Brain microvascular endothelial cell (primary cell): ENCODE measurements at regions not wholly inside any gene's neighbourhood (a gene's known extent, or its start where the extent isn't known, plus 50 kb on each side); places are given as distances from the start of the nearest gene placed in this dataset.

Source experiments
- DNase-seq: peaks from one replicate; pipeline ENCODE4 v3.0.0-alpha.2; 2020
- H3K27ac ChIP-seq: fragments of 250-450 bp; sonication (Bioruptor Pico); 2 replicates; pipeline ENCODE4 v1.5.1; 2020; ENCODE audit warnings: mild to moderate bottlenecking, moderate library complexity
- H3K27me3 ChIP-seq: fragments of 250-450 bp; sonication (Bioruptor Pico); replicated peaks from 2 replicates; pipeline ENCODE4 v1.5.1; 2020; ENCODE audit warnings: mild to moderate bottlenecking
- H3K36me3 ChIP-seq: fragments of 250-450 bp; sonication (Bioruptor Pico); replicated peaks from 2 replicates; pipeline ENCODE4 v1.5.1; 2020; ENCODE audit warnings: mild to moderate bottlenecking
- H3K4me3 ChIP-seq: 2 replicates; pipeline ENCODE4 v1.5.1; 2011; ENCODE audit warnings: low read depth, mild to moderate bottlenecking, control low read depth, low read length, moderate library complexity
- in situ Hi-C: cut with HindIII; loops from 2 replicates; pipeline ENCODE4 v1.10.0; 2017; ENCODE audit warnings: low sequenced_read_pairs, low pct_ligation_motif_present
- TF ChIP-seq, protein P1 (sequence below): IDR thresholded peaks from 2 replicates; pipeline ENCODE4 v1.5.1; 2011; ENCODE audit warnings: low read depth, mild to moderate bottlenecking, moderate library complexity, low read length, control low read depth, inconsistent platforms; ENCODE audit errors: missing control alignments

DNA sequence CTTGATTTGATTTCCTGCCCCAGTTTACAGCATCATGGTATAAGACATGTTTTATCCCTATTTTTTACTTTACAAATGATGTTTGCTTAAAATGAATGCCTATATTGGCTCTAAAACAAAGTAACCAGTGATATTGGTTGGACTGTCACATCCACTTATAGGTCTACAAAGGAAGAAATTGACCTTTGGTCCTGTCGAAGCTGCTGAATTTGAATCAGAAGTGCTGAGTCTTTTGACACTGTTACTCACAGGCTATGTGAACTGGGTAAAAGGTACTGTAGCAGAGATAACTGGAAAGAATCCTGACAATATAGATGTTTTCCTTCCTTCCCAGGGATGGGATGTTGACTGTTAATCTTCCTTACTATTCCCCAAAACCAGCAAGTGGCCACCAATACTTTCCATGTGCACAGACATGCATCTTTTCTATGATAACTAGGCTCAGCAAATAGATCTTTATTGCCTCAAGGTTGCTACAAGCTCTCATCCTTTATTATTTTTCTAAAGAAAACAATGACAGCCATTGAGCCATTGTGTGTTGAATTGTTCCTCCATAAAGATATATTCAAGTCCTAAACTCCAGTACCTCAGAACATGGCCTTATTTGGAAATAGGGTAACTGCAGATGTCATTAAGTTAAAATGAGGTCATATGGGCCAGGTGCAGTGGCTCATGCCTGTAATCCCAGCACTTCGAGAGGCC, 175.9 kb upstream of the NR5A2 start:
- no peak for DNase-seq
- no peak overlapping the region for H3K27ac ChIP-seq
- in situ Hi-C loops, result no loop called here
- TF ChIP-seq, protein P1, sequence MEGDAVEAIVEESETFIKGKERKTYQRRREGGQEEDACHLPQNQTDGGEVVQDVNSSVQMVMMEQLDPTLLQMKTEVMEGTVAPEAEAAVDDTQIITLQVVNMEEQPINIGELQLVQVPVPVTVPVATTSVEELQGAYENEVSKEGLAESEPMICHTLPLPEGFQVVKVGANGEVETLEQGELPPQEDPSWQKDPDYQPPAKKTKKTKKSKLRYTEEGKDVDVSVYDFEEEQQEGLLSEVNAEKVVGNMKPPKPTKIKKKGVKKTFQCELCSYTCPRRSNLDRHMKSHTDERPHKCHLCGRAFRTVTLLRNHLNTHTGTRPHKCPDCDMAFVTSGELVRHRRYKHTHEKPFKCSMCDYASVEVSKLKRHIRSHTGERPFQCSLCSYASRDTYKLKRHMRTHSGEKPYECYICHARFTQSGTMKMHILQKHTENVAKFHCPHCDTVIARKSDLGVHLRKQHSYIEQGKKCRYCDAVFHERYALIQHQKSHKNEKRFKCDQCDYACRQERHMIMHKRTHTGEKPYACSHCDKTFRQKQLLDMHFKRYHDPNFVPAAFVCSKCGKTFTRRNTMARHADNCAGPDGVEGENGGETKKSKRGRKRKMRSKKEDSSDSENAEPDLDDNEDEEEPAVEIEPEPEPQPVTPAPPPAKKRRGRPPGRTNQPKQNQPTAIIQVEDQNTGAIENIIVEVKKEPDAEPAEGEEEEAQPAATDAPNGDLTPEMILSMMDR, result no peak
- H3K27me3 ChIP-seq, result no peaks in the 10 kb centered on the region
- H3K4me3 ChIP-seq, result no peak overlapping the region
- no peaks in the 10 kb centered on the region for H3K36me3 ChIP-seq

DNA sequence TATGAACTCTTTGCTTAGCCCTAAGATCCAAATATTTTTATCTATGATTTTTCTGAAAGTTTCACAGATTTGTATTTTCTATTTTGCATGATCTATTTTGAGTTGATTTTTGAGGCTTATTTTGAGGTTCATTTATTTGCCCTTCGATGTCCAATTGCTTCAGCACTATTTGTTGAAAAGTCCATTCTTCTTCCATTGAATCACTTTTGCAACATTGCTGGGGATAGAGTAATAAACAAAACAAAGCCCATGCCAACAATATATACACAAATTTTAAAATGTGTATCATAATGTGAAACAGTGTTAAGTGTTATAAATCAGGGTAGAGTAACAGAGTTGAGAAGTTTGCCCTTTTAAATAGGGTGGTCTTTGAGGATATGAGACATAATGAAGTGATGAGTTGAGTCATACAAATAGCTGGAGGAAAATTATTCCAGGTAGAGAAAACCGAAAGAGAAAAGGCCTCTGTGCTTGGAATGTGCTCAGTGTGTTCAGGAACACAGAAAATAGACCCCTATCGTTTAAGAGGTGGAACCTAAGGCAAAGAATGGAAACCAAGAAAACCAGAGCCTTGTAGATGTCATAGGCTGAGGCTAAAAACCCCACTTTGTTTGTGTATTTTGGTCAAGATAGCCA, 172.7 kb upstream of the NR5A2 start:
- H3K4me3 ChIP-seq, result no peak overlapping the region
- peak overlapping the region; percentile 72 for H3K27ac ChIP-seq
- no peak for DNase-seq
- in situ Hi-C loops, result no loop called here
- TF ChIP-seq, protein P1, result no peak
- H3K36me3 ChIP-seq, result no peaks in the 10 kb centered on the region
- H3K27me3 ChIP-seq, result no peaks in the 10 kb centered on the region

DNA sequence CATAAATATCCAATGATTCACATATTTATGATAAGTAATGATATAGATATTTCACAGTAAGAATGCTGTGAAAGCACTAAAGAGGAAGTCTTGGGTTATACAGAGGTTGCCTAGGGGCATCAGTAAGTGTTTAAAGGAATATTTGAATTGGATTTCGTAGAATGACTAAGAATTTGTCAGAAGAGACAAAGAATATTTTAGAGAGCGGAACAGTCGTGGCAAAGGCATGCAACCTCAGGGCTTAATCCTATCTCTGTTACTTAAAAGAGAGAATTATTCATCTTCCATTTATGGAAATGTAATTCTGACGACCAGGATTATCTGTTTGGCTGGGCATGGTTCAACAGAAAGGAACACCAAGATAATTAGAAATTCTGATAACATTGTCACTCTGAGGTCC, 171.9 kb upstream of the NR5A2 start:
- Histone ChIP-seq H3K4me3 (no peak overlapping the region), H3K27me3 (no peaks in the 10 kb centered on the region), H3K36me3 (no peaks in the 10 kb centered on the region), H3K27ac (peak overlapping the region; percentile 72)
- TF ChIP-seq, protein P1, result no peak
- DNase-seq, result peak; percentile 53
- in situ Hi-C loops, result no loop called here

DNA sequence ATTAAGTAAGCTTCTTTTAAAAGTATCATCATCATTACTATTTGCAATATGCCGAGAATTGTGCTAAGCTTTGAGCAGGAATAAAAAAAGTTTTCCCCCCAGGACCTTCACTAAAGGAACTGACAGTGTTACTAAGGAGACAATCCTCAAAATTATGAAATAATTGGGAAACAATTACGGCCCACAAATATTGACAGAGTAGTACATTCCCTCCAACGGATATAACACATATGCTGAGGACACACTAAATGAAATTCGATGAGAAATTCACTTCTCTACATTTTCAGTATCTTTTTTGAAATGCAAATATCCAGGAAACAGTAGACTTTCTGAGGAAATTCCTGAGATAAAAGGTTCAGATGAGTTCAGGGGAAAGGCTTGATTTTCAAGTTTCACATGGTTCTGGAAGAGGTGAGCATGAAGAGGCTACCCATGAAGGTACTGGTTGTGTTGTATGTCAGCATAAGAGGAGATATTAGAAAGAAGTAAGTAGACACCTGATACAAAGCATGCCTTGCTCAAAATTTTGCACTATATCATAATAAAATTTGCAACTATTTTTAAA, 171.2 kb upstream of the NR5A2 start:
- H3K27me3 ChIP-seq, result no peaks in the 10 kb centered on the region
- in situ Hi-C loops, result no loop called here

DNA sequence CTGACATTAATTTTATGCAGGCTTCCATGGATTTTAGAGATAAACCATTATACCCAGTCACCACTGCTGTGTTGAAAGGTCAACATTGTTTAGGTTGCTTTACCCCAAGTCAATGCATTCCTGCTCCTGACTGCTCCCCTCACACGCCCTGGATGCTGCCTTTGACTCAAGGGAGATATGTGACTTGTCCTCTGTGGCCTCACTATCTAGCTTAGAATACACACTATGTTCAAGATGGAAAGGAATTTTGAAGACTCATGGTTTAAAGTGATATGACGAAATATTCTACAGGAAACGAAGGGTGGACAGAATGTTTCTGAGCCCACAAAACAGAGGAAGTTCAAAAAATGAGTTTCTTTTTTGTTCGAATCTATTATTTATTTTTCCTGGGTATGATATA, 170.4 kb upstream of the NR5A2 start:
- TF ChIP-seq, protein P1, result no peak
- Histone ChIP-seq H3K36me3 (no peaks in the 10 kb centered on the region), H3K4me3 (no peak overlapping the region), H3K27ac (peak overlapping the region; percentile 72), H3K27me3 (no peaks in the 10 kb centered on the region)
- in situ Hi-C loops, result no loop called here
- DNase-seq, result peak; percentile 33

More for the DNA sequence above, 171.2 kb upstream of the NR5A2 start:
- TF ChIP-seq, protein P1, result no peak
- Histone ChIP-seq H3K27ac (peak overlapping the region; percentile 72), H3K36me3 (no peaks in the 10 kb centered on the region), H3K4me3 (no peak overlapping the region)
- DNase-seq, result no peak

DNA sequence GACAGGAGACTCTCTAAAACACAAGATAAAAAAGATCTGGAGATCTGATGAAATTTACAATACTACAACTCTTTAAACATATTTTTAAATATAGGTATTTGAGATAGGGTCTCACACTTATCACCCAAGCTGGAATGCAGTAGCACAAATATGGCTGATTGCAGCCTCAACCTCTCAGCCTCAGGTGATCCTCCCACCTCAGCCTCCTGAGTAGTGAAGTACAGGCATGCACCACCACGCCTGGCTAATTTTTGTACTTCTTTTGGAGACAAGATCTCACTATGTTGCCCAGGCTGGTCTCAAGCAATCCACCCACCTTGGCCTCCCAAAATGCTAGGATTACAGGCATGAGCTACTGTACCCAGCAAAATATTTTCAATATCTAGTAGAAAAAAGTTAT, 170.0 kb upstream of the NR5A2 start:
- TF ChIP-seq, protein P1, result no peak
- in situ Hi-C loops, result no loop called here
- Histone ChIP-seq H3K36me3 (no peaks in the 10 kb centered on the region), H3K27me3 (no peaks in the 10 kb centered on the region), H3K4me3 (no peak overlapping the region), H3K27ac (peak overlapping the region; percentile 72)
- DNase-seq, result no peak
